ACHN (cell line): ENCODE measurements at regions not wholly inside any gene's neighbourhood (a gene's known extent, or its start where the extent isn't known, plus 50 kb on each side); places are given as distances from the start of the nearest gene placed in this dataset.
"Not testable (repeated sequence)": the region's sequence is repeated elsewhere in the genome, so short reads cannot be mapped to it uniquely, and the experiment has no call there.

ENCODE experiments used
- DNase-seq: peaks from one replicate; pipeline ENCODE4 v3.0.0-alpha.2; 2015
- in situ Hi-C: cut with HindIII; loops from 2 replicates; pipeline ENCODE4 v1.10.0; 2017; ENCODE audit warnings: low sequenced_read_pairs, low pct_ligation_motif_present, low pct_unique_long_range_greater_than_20kb

DNA sequence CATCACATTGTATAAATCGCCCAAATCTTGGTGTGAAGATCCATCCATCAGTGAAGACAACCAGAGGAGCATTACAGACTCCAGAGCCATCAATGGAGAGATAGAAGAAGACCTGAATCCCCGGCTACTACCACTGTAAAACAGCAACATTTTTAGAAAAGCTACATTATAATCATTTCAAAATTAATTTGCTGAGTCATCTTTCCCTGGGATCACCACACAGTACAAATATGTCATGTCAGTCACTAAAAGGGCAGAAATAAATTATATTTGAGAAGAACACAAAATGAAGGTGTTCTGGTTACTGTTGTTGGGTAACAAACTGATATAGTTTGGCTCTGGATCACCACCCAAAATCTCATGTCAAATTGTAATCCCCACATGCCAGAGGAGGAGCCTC, 218.5 kb upstream of the STT3B start:
- in situ Hi-C loops, result no loop called here
- DNase-seq, result no peak

DNA sequence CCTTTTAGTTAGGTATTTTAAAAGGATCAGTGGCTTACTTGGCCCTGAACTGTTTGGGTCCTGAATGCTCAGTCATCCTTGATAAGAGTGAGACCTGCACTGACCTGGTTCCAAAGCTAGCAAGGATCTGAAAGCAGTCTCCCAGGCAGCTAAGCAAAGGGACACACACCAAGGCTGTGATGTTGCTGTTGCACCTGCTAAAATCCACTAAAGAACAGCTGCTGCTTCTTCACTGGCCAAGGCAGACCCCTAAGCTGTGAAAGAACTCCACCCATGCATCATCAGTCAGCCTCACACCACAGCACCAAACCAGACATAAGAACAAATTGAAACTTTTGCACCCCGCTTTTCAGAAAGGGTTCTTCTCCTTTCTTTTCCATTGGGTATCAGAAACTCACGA, 213.4 kb upstream of the STT3B start:
- no peak for DNase-seq
- in situ Hi-C loops, result no loop called here

DNA sequence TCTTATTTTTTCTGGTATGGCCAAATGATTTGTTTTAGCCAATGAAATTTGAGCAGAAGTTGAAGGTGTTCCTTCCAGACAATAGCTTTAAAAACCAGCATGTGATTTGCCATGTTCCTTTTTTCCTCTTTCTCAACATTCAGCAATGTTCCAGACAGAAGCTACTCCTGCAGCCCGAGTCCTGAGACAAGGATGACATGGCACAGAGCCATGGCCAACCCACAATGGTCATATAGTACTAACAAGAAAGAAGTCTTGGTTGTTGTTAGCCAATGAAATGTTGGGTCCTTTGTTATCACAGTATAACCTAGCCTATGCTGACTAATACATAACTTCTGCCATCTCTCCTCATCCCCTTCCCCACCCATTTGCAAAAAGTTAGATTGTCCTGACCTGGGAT, 211.1 kb upstream of the STT3B start:
- no peak for DNase-seq
- in situ Hi-C loops, result no loop called here

DNA sequence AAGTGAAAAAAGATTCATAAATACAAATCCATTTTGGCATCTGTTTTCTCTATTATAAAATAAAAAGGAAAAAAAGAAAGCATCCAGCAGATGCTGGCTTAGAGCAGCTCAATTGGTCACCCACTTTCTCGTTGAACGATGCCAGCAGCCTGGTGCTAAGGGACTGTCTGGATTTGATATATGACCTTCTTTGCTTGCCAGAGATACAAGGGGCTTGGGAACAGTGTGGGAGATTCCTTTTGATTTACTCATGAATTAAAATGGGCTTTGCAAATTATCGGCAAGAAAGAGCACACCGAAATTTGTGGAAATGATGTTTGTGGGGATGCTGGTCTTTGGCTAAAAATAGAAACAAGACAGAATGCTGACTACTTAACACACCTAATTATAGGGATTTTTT, 210.3 kb upstream of the STT3B start:
- in situ Hi-C loops, result no loop called here
- no peak for DNase-seq

DNA sequence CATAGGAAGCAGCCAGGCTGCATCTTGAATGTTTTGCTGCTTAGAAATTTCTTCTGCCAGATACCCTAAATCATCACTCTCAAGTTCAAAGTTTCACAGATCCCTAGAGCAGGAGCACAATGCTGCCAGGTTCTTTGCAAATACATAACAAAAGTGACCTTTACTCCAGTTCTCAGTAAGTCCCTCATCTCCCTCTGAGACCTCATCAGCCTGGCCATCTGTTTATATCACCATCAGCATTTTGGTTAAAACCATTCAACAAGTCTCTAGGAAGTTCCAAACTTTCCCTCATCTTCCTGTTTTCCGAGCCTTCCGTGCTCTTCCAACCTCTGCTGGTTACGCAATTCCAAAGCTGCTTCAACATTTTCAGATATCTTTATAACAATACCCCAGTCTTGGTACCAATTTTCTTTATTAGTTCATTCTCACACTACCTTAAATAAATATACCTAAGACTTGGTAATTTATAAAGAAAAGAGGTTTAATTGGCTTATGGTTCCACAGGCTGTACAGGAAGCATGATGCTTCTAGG, 204.8 kb upstream of the STT3B start:
- in situ Hi-C loops, DNase-seq: not testable (repeated sequence)

DNA sequence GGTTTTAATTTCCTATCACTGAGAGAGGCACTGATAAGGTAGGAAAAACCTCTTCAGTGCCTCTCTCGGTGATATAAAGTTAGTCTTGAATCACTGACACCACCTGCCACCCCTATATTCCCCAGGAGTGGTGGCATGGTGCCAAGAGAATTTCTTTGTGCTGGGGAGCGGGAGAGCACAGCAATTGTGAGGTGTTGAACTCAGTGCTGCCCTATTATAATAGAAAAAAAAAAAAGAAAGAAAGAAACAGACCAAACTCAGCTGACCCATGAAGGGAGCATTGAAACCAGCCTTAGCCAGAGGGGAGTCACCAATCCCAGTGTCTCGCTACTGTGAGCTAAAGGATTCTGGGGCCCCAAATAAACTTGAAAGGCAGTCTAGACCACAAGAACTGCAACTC, 201.4 kb upstream of the STT3B start:
- in situ Hi-C loops, result no loop called here
- no peak for DNase-seq

DNA sequence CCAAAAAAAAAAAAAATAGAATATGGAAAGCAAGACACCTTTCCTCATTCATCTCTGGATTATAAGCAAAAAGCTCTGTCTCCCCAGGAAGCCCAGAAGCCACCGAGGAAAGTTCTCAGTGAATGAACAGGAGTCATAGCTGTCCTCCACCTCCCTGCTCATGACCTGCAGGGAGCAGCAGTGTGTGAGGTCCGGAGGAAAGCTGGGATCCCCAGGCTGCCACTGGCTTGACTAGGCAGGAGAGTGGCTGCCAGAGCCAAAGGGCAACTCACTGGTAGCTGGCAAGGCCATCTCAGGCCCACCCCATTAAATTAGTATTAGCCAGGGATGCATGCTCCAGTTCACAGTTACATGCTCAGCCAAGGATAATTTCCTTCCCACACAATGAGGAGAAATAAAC, 191.6 kb upstream of the STT3B start:
- in situ Hi-C loops, result no loop called here

DNA sequence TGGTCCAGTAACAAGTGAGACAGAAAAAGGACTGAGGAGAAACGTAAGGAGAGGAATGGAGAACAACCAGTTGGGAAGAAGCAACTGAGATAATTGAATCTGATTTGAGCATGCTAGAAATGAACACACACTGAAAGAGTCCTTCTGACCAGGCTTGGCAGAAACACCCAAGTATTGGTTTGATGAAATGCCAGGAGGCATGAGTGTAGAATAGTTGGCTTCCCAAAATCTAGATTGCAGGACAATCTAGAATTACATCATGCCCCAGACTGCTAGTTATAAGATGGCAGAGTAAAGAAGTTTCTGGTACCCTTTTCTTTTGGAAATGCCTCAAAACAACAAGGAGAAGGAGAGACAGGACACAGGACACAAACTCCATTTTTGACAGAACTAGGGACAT, 189.7 kb upstream of the STT3B start:
- DNase-seq, result no peak
- in situ Hi-C loops, result no loop called here

More for the DNA sequence above, 191.6 kb upstream of the STT3B start:
- no peak for DNase-seq

DNA sequence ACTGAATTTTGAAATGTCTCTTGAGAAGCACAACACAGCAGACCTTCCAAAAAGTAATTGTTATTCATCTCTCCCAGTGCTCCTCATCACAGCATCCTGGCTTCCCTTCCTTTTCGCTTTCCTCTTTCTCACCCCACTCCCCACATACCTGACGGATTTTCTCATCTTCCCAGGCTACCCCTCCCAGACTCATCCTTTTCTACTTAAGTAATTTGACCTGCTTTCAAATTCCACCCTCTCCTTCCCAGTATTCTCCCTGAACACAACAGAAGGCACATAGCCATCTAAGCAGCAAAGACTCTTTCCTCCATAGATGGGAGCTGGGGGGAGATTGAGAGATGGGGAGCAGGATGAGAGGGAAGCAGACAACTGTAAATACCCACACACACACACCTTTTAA, 187.1 kb upstream of the STT3B start:
- DNase-seq, result no peak

DNA sequence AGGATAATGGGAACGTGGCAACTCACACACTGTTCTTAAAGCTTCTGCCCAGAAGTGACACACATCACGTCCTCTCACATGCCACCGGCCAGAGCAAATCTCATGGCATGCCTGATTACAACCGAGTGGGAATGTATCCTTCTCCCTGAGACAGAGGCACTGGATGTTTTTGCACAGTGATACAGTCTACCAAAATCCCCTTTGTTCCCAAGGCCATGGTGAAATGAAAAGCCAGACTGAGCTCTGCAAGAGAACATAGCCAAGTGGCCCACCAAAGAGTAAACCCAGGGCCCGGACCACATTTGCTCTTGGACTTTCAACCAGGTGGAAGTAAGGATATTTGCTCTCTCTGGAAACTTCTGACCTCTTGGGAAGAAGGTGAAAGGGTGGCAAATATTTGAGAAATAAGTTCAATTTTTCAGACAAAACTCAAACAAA, 186.2 kb upstream of the STT3B start:
- in situ Hi-C loops, result no loop called here
- no peak for DNase-seq

More for the DNA sequence above, 187.1 kb upstream of the STT3B start:
- in situ Hi-C loops, result no loop called here

DNA sequence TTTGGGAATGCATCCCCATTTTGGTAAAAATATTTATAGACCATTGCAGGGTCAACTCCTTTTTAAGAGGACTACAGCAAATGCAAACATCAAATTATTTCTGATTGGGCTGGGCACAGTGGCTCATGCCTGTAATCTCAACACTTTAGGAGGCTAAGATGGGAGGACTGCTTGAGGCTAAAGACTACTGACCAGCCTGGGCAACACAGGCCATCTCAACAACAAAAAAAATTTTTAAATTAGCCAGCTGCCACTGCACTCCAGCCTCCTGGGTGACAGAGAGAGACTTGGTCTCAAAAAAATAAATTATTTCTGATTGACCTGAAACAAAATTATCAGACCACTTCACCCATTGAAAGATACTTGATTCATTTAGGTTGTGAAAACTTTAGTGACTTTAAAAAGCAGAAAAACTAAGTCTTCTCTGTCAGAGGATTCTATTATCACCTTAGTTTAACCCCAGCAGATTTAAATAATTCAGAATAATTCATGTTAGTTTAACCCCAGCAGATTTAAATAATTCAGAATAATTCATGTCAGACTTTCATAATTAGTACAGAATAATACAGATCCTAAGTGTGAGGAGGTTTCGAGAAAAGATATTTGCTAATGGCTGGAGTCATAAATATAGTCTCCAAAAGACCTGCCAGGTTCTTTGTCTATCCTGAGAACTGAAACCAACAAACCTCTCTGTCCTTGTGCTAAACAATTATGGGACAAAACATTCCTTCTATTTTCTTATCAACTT, 183.6 kb upstream of the STT3B start:
- in situ Hi-C loops, result no loop called here
- no peak for DNase-seq

DNA sequence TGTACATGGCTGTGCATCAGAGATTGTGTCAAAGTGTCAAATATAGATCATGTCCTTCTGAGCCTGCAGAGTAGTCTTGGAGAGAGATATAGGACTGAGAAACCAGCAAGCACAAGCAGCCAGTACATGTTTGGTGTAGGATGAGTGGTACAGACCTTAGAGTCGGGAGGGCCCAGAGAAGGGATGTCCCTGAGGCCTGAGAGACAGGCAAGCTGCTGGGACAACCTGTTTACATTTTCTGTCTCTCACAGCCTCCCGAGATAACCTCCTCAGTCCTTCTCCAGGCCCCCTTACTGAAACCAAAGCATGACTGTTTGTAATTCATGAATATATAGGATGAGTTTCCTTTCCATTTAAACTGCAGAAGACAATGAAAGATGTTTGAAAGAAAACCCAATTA, 182.4 kb upstream of the STT3B start:
- DNase-seq, result no peak
- in situ Hi-C loops, result no loop called here

DNA sequence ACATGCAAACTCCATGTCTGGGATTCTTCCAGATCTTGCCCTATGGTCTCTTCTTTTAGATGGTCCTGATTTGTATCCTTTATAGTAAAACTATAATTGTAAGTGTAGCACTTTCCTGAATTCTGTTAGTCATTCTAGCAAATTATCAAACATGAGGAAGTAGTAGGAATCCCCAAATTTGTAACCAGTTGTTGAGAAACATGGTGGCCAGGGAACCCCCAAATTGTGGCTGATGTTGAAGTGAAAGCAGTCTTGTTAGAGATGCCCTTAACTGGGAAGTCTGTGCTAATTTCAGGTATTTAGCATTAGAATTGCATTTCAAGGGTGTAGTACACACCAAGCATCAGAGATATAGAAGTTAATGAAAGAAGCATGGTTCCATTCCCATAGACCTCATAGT, 180.4 kb upstream of the STT3B start:
- in situ Hi-C loops, result no loop called here
- DNase-seq, result no peak

DNA sequence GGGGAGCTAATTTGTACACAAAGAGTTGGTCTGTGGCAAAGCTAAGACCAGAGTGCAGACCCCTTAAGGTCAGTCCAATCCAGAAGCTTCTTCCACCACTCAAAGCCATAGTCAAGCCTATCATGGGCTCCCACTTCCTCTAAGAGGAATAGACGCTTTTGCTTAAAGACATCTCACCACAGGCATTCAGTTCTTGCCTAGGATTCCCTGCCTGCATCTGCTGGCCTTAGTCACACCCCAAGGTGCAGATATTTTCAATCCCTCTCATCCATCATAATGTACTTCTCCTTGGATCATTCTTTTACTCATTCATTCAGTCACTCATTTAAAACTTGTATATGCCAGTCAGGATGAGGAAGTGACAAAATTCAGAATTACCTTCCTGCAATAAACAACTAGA, 179.6 kb upstream of the STT3B start:
- no peak for DNase-seq
- in situ Hi-C loops, result no loop called here

DNA sequence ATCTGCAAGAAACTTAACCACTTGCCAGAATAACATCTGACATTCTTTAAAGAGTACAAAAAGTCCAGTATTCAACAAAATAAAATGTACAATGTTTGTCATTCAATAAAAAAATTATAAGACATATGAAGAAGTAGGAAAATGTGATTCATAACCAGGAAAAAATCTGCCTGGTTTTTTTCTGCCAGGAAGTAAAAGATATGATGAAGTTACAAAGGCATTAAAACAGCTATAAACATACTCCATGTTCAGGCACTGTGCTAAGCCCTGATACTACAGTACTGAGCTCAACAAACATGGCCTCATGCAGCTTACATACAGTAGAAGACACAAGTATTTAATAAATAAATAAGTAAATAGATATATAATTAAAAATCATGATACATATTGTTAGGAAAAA, 178.4 kb upstream of the STT3B start:
- in situ Hi-C loops, result no loop called here
- DNase-seq, result no peak

DNA sequence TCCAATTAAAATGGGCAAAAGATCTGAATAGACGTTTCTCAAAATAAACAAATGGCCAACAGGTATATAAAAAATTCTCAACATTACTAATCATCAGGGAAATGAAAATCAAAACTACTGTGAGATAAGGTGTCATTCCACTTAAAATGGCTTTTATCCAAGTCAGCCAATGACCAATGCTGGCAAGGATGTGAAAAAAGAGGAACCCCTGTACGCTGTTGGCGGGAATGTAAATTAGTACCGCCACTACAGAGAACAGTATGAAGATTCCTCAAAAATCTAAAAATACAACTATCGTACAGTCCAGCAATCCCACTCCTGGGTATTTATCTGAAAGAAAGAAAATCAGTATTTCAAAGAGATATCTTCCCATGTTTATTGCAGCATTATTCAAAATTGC, 176.9 kb upstream of the STT3B start:
- in situ Hi-C loops, result no loop called here
- DNase-seq, result no peak

DNA sequence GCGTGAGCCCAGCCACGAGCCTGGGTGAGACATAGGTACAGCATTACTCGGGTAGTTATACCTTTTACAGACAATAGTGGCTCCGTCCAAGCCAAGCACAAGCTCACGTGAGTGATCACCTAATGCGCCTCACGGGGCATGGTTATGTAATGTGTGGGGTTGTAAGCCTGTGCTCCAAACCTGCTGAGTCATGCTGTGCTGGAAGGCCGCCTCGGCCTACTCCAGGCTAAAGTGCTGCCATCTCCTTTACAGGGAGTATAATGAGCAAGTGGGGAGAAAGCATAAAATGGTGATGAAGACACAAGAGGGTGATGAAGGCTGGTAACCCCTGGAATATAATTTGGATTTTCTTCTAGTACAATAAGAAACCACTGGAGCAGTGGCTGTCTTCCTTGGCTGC, 175.8 kb upstream of the STT3B start:
- no peak for DNase-seq
- in situ Hi-C loops, result no loop called here

DNA sequence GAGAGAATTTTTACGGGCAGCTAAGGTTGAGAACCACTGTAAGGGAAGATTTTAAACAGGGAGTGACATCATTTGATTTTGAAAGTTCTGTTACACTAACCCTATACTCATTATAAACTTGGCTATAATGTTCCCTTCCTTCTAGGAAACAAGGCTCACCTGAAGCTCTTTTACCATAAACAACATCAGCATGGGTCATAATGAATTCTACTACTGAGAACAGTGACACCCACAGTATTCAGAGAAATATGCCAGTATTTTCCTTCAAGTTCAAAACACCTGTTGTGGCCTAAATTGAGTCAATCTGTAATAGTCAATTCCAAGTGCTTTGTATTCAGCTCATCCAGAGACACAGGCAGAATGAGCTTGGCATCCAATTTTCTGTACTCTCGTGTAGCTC, 175.3 kb upstream of the STT3B start:
- in situ Hi-C loops, result no loop called here
- DNase-seq, result no peak

DNA sequence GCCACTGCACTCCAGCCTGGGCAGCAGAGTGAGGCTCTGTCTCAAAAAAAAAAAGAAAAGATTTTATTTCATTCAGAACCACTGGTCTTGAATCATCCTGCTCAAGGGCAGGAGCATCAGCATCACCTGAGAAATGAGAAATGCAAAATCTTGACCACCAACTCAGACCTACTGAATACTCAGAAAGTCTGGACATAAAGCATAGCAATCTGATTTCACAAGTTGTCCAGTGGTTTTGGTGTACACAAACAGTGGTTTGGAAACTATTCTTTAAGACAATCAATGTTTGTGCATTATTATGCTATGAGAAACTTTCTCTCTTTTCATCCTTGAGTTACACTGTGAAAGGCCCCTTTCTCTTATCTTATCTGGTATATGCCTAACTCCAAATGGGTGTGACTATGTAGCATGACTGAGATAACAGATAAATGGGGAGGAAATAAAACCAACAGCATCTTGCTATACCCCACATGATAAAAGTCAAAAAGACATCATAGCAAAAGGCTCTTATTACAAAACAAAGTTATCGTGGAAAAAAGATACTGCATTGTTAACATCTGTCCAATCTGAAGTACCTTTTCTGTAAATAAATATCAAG, 174.2 kb upstream of the STT3B start:
- no peak for DNase-seq
- in situ Hi-C loops, result no loop called here
